Bronchial epithelial cell (primary cell): ENCODE measurements at regions not wholly inside any gene's neighbourhood (a gene's known extent, or its start where the extent isn't known, plus 50 kb on each side); places are given as distances from the start of the nearest gene placed in this dataset.

Experiments used
- DNase-seq: peaks from one replicate; pipeline ENCODE4 v3.0.0-alpha.2; 2010; ENCODE audit warnings: low read depth
- FAIRE-seq: peaks from 2 replicates; lab custom pipeline; 2011; peaks lifted over from hg19 to GRCh38; lab: Jason Lieb, UNC
- H3K27me3 ChIP-seq: 2 replicates; pipeline ENCODE4 v1.5.1; 2011; ENCODE audit warnings: low read length; ENCODE audit not compliant: control insufficient read depth, insufficient read depth
- H3K36me3 ChIP-seq: 2 replicates; pipeline ENCODE4 v1.5.1; 2011; ENCODE audit warnings: low read length; ENCODE audit not compliant: control insufficient read depth, insufficient read depth
- H3K4me3 ChIP-seq: 2 replicates; pipeline ENCODE4 v1.5.1; 2011; ENCODE audit warnings: mild to moderate bottlenecking, low read depth, low read length, control low read depth
- TF ChIP-seq, protein P1 (sequence below): IDR thresholded peaks from 2 replicates; pipeline ENCODE4 v1.5.1; 2011; ENCODE audit warnings: mild to moderate bottlenecking, moderate library complexity, low read length, control low read depth, inconsistent platforms; ENCODE audit not compliant: insufficient read depth, severe bottlenecking

DNA sequence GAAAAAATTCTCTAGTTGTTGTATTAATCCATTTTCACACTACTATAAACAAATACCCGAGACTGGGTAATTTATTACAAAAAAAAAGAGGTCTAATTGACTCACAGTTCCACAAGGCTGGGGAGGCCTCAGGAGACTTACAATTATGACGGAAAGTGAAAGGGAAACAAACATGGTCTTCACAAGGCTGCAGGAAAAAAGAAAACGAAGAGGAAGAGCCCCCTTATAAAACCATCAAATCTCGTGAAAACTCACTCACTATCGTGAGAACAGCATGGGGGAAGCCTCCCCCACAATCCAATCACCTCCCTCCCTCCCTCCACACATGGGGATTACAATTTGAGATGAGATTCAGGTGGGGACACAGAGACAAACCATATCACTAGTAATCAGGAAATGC, 61.7 kb upstream of the SPTBN1 start:
- TF ChIP-seq, protein P1, sequence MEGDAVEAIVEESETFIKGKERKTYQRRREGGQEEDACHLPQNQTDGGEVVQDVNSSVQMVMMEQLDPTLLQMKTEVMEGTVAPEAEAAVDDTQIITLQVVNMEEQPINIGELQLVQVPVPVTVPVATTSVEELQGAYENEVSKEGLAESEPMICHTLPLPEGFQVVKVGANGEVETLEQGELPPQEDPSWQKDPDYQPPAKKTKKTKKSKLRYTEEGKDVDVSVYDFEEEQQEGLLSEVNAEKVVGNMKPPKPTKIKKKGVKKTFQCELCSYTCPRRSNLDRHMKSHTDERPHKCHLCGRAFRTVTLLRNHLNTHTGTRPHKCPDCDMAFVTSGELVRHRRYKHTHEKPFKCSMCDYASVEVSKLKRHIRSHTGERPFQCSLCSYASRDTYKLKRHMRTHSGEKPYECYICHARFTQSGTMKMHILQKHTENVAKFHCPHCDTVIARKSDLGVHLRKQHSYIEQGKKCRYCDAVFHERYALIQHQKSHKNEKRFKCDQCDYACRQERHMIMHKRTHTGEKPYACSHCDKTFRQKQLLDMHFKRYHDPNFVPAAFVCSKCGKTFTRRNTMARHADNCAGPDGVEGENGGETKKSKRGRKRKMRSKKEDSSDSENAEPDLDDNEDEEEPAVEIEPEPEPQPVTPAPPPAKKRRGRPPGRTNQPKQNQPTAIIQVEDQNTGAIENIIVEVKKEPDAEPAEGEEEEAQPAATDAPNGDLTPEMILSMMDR: no peak
- no peak overlapping the region for H3K4me3 ChIP-seq
- DNase-seq (no peak), FAIRE-seq (no peak)
- no peaks in the 10 kb centered on the region for H3K36me3 ChIP-seq
- H3K27me3 ChIP-seq: no peaks in the 10 kb centered on the region

DNA sequence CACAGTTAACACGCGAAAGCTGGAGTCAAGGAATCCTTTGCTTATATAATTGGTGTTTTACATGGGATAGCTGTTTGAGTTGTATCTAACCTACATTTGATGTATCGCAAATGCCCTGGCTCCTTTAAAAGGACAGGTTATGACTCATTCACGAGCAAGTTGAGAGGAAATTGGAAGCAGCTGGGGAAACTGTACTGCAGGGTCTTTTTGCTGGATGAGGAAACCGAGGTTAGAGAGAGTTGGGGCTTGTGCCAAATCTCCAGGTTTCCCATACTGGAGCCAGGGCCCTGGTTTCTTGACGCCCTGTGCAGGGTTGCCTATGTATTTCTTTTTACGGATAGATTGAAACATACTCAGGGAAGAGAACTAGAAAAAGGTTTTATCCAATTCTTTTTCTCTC, 60.0 kb upstream of the SPTBN1 start:
- FAIRE-seq (no peak), DNase-seq (no peak)
- TF ChIP-seq, protein P1: no peak
- Histone ChIP-seq H3K36me3 (no peaks in the 10 kb centered on the region), H3K27me3 (no peaks in the 10 kb centered on the region), H3K4me3 (no peak overlapping the region)

DNA sequence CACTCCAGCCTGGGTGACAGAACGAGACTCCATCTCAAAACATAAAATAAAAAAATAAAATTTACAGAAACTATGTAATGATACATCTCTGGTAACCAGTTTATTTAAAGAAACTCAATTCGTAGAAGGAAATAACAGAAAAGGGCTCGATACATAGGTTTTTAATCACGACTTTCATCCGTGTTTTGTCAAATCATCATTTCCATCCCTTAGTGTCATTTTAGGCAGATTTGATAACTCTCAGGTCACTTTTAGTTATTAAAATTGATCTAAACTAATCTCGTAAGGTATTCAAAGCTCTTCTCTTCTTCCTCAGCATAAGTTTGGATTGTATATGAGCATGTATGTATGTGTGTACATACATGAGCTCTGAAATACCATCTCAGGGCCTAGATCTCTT, 59.3 kb upstream of the SPTBN1 start:
- TF ChIP-seq, protein P1: no peak
- DNase-seq (no peak), FAIRE-seq (no peak)
- no peaks in the 10 kb centered on the region for H3K36me3 ChIP-seq
- H3K27me3 ChIP-seq: no peaks in the 10 kb centered on the region
- no peak overlapping the region for H3K4me3 ChIP-seq

DNA sequence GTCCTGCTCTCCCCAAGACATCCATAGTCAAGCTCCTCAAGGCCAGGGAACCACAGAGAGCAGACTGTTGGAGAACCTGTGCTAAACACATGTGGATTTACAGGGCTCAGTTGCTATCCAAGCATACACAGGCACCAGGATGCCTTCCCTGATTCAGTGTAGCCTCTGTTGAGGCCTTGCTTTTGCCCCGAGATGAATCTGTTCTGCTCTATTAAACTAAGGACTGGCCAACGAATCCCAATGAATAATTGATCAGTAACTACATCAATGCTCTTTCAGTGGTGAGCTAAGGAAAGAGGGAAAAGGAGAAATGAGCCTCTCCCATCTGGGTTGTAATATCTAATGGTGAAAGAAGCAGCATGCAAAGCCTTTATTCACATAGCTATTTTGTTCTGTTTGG, 58.7 kb upstream of the SPTBN1 start:
- Histone ChIP-seq H3K27me3 (no peaks in the 10 kb centered on the region), H3K36me3 (no peaks in the 10 kb centered on the region), H3K4me3 (no peak overlapping the region)
- TF ChIP-seq, protein P1: no peak
- DNase-seq: no peak
- no peak for FAIRE-seq

DNA sequence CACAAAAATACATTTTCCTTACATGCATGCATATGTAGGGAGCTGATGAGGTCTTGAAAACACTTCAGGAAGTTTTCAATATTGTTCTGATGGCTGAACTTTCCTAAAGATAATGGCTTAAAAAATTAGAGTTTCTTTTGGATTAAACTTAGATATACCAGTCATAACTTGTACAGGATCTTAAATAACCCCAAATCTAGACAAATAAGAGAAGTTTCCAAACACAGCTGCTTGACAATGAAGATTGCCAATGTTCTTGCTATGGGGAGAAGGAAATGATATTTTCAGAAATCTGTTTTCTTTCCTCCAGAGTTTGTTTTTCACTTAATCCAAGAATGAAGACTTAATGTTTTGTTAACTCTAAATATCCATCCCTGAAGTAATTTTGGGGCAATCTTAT, 54.6 kb upstream of the SPTBN1 start:
- no peaks in the 10 kb centered on the region for H3K27me3 ChIP-seq
- FAIRE-seq: no peak
- DNase-seq: no peak
- H3K4me3 ChIP-seq: no peak overlapping the region
- H3K36me3 ChIP-seq: no peaks in the 10 kb centered on the region
- TF ChIP-seq, protein P1: no peak

DNA sequence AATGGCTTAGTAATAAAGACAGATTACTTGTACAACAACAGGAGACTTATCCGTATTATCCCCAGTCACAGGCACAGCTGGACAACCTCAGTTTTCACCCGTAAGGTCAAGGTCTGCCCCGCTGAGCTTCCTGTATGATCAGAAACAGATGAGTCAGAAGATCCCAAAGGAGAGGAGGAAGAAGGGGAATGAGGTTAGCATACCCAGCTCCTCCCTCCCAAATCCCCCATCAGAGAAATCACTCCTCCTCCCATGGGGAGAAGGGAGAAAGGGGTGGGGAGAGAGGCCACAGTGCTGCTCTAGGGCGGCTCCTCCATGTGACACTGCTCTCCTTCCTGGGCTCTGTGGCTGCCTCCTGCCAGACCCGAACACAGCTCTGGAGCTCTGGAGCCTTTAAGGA, 53.8 kb upstream of the SPTBN1 start:
- TF ChIP-seq, protein P1: no peak
- H3K36me3 ChIP-seq: no peaks in the 10 kb centered on the region
- no peaks in the 10 kb centered on the region for H3K27me3 ChIP-seq
- no peak for DNase-seq
- H3K4me3 ChIP-seq: no peak overlapping the region
- no peak for FAIRE-seq
